Heart left ventricle (tissue), 13 donors: ENCODE measurements at regions not wholly inside any gene's neighbourhood (a gene's known extent, or its start where the extent isn't known, plus 50 kb on each side); places are given as distances from the start of the nearest gene placed in this dataset.

ENCODE experiments used
- CTCF ChIP-seq, 12 donors: fragments of 200-600 bp; sonication (generic) in 4 of 12; IDR thresholded peaks; one replicate each; pipeline versions ENCODE4 v1.5.0 to v1.8.0; 2018 to 2022; ENCODE audit warnings: antibody characterized with exemption in 12 of 12, mild to moderate bottlenecking in 5 of 12
- POLR2A ChIP-seq, 2 donors: fragments of 450-650 bp; IDR thresholded peaks; one replicate each; pipeline ENCODE4 v1.6.1; 2017; ENCODE audit warnings: antibody characterized with exemption in 2 of 2, mild to moderate bottlenecking in 2 of 2, moderate library complexity in 2 of 2
- donor health status: ischemic (EF 13 %, LVEDD 7.1; RV severe dilation, severe dysfunction).
- donor health status: DM: no; HTN: yes; CAD: no.
- donor health status: DM: no; HTN: no; CAD: no.
- donor health status: ischemic (EF 25% LVEDD 6.9; RV normal size, moderate dysfunction).
- donor health status: ischemic (EF 25% LVEDD 5.7; RV mildly dilated, moderate dysfunction).
- donor health status: ischemic (EF 35%, LVEDD 5.7; RV mildly dilated, moderate dysfunction).
- donor health status: nonischemic (EF 11% LVEDD 7.7; RV severe dilation, severe dysfunction).
- donor health status: DM: yes; HTN: yes; CAD: no.
- donor health status: PGD.
- donor health status: ischemic (EF 29% LVEDD 5.4; RV normal size, mild dysfunction).
- donor health status: nonischemic (EF 23%, LVEDD 6.1; RV moderate dilation, normal function).

- TF ChIP-seq CTCF (IDR thresholded peaks at IDR 0.05), result no peak
- no peak for TF ChIP-seq POLR2A (IDR thresholded peaks at IDR 0.05)
These were observed 1180.8 kb downstream of the CDH12 start for GRCh38 chr5:21672360-21672759.
